Stomach (tissue), 8 donors: ENCODE measurements at regions not wholly inside any gene's neighbourhood (a gene's known extent, or its start where the extent isn't known, plus 50 kb on each side); places are given as distances from the start of the nearest gene placed in this dataset.
"Not testable (repeated sequence)": the region's sequence is repeated elsewhere in the genome, so short reads cannot be mapped to it uniquely, and the experiment has no call there.

ENCODE experiments used
- DNase-seq, 2 donors: peaks; one replicate each; pipeline versions ENCODE4 v3.0.0 to v3.0.0-alpha.2; 2013 to 2019
- H3K27ac ChIP-seq, 5 donors: fragments of 200-600 bp in 4 of 5; sonication (generic) in 4 of 5; one replicate each; pipeline ENCODE4 v1.5.1; 2013 to 2019; ENCODE audit warnings: mild to moderate bottlenecking in 1 of 5, moderate library complexity in 1 of 5
- H3K27me3 ChIP-seq, 3 donors: fragments of 200-600 bp; sonication (generic); one replicate each; pipeline ENCODE4 v1.5.1; 2017 to 2019; ENCODE audit warnings: mixed run types in 1 of 3
- H3K36me3 ChIP-seq, 4 donors: fragments of 200-600 bp; sonication (generic); 1 replicate in 3 of 4; 2 replicates in 1 of 4; pipeline ENCODE4 v1.5.1; 2016 to 2019
- H3K4me1 ChIP-seq, 4 donors: fragments of 200-600 bp; sonication (generic); one replicate each; pipeline ENCODE4 v1.5.1; 2016 to 2019
- H3K4me3 ChIP-seq, 4 donors: fragments of 200-600 bp; sonication (generic) in 3 of 4; one replicate each; pipeline ENCODE4 v1.5.1; 2016 to 2019; ENCODE audit warnings: mild to moderate bottlenecking in 1 of 4
- H3K9me3 ChIP-seq, 4 donors: fragments of 200-600 bp; sonication (generic); one replicate each; pipeline ENCODE4 v1.5.1; 2016 to 2019
- EP300 ChIP-seq: sonication (generic); formaldehyde crosslinking; IDR thresholded peaks from one replicate; pipeline ENCODE4 v1.6.1; 2017; ENCODE audit warnings: antibody characterized with exemption
- POLR2A ChIP-seq, 4 donors: fragments of 450-650 bp; IDR thresholded peaks; one replicate each; pipeline ENCODE4 v1.6.1; 2016; ENCODE audit warnings: antibody characterized with exemption in 4 of 4, control low read depth in 2 of 4, mild to moderate bottlenecking in 1 of 4, moderate library complexity in 1 of 4
- POLR2AphosphoS5 ChIP-seq, 3 donors: sonication (generic); formaldehyde crosslinking; IDR thresholded peaks; one replicate each; pipeline ENCODE4 v1.6.1; 2016; ENCODE audit warnings: antibody characterized with exemption in 3 of 3
- WGBS, 5 donors: extraction: QIAGEN DNeasy Blood & Tissue Kit in 3 of 5; methylation state at CpG; one replicate each; pipeline versions ENCODE4 v1.1.5 to v1.1.7; 2013 to 2018; 5-methylcytosine and 5-hydroxymethylcytosine counted together
- intact Hi-C: fragments of 100-400 bp; cut with DNase I; formaldehyde crosslinking; loops from one replicate; pipeline ENCODE4 v1.15.1; 2023; ENCODE audit warnings: low total_unique reads
- TF ChIP-seq, protein P1 (sequence below), 7 experiments: fragments of 450-650 bp in 4 of 7; fragments of 200-600 bp in 3 of 7; sonication (generic) in 3 of 7; IDR thresholded peaks; one replicate each; pipeline ENCODE4 v1.5.1; 2016 to 2019; ENCODE audit warnings: antibody characterized with exemption in 7 of 7, control low read depth in 2 of 7, mild to moderate bottlenecking in 1 of 7
- donor health status: healthy with polysubstance abuse.
- donor health status: Bipolar disorder and iron deficiency.
- donor health status: healthy.

DNA sequence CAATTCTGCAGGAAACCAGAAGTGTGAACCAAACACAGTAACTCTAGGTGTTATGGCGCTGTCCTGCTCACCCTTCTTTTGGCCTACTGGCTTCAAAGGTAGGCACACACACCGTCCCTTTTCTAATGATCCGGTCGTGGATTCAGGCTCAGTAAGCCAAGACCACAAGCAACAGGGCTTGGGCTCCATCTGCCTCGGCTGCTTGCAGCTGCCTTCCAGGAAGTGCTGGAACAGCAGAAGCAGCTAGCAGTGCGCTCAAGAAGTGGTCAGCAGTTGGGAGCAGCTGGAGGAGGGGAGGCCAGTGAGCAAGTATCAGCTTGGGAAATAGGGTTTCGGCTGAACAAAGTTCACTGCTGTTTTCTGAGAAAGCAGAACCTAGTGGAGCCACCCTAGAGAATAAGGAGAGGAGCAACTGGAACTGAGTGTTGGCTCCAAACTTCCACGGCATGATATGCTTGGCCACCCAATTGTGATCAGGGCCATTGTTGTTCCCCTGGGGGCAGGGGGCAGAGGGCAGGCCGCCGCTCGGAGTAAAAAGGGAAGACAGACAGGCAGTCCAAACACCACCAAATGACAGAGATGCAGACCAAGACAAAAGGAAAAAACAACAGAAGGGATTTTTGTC, 173.4 kb downstream of the TOMM20 start:
- H3K36me3 ChIP-seq = no peaks in the 10 kb centered on the region
- TF ChIP-seq EP300 (no peak), POLR2AphosphoS5 (IDR thresholded peaks at IDR 0.05) (peak in 2 of 3 donors; percentile 55 to 80)
- DNase-seq = peak; percentile 60 to 86
- no peak overlapping the region for H3K4me3 ChIP-seq
- no peaks in the 10 kb centered on the region for H3K9me3 ChIP-seq
- no peaks in the 10 kb centered on the region for H3K27me3 ChIP-seq
- H3K4me1 ChIP-seq = peaks cover 55 to 63% (median 57%) of the 10 kb centered on the region in 4 donors
- intact Hi-C loops = no loop called here
- 31 to 47% (median 40%) methylated on average over 11 of the region's 11 CpGs for WGBS, 5 donors
- peak overlapping the region; percentile 81 to 93 (median 93) for H3K27ac ChIP-seq

DNA sequence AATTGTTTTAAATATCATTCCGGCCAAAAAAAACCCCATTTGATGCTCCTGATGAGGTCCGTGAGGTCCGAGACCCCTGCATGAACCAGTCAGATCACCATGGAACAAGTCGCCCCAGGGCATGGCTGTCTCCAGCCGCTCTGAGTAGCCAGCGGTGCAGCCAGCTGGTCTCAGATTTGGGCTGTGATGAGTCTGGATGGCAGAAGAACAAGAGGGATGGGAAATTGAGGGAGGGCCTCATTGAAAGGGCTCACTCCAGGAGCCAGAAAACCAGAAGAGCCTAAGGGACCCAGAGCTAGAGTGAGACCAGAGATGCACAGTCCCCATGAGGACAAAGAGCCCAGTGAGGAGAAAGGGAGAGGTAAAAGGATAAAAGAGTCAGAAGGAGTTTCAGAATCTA, 174.0 kb downstream of the TOMM20 start:
- H3K27ac ChIP-seq = peak overlapping the region in 4 of 5 donors; percentile 91 to 93 (median 93)
- intact Hi-C loops = no loop called here
- H3K36me3 ChIP-seq = no peaks in the 10 kb centered on the region
- H3K4me1 ChIP-seq = peaks cover 50 to 57% (median 51%) of the 10 kb centered on the region in 4 donors
- WGBS, 5 donors = 95 to 97% (median 96%) methylated on average over 6 of the region's 6 CpGs
- DNase-seq = no peak
- peaks cover 0 to 3% (median under 1%) of the 10 kb centered on the region in 4 donors for H3K9me3 ChIP-seq
- TF ChIP-seq POLR2A (IDR thresholded peaks at IDR 0.05) = no peak
- TF ChIP-seq POLR2AphosphoS5 (IDR thresholded peaks at IDR 0.05) = no peak
- TF ChIP-seq EP300 = no peak
- TF ChIP-seq, protein P1, sequence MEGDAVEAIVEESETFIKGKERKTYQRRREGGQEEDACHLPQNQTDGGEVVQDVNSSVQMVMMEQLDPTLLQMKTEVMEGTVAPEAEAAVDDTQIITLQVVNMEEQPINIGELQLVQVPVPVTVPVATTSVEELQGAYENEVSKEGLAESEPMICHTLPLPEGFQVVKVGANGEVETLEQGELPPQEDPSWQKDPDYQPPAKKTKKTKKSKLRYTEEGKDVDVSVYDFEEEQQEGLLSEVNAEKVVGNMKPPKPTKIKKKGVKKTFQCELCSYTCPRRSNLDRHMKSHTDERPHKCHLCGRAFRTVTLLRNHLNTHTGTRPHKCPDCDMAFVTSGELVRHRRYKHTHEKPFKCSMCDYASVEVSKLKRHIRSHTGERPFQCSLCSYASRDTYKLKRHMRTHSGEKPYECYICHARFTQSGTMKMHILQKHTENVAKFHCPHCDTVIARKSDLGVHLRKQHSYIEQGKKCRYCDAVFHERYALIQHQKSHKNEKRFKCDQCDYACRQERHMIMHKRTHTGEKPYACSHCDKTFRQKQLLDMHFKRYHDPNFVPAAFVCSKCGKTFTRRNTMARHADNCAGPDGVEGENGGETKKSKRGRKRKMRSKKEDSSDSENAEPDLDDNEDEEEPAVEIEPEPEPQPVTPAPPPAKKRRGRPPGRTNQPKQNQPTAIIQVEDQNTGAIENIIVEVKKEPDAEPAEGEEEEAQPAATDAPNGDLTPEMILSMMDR (IDR thresholded peaks at IDR 0.05) = no peak
- no peaks in the 10 kb centered on the region for H3K27me3 ChIP-seq
- no peak overlapping the region for H3K4me3 ChIP-seq

DNA sequence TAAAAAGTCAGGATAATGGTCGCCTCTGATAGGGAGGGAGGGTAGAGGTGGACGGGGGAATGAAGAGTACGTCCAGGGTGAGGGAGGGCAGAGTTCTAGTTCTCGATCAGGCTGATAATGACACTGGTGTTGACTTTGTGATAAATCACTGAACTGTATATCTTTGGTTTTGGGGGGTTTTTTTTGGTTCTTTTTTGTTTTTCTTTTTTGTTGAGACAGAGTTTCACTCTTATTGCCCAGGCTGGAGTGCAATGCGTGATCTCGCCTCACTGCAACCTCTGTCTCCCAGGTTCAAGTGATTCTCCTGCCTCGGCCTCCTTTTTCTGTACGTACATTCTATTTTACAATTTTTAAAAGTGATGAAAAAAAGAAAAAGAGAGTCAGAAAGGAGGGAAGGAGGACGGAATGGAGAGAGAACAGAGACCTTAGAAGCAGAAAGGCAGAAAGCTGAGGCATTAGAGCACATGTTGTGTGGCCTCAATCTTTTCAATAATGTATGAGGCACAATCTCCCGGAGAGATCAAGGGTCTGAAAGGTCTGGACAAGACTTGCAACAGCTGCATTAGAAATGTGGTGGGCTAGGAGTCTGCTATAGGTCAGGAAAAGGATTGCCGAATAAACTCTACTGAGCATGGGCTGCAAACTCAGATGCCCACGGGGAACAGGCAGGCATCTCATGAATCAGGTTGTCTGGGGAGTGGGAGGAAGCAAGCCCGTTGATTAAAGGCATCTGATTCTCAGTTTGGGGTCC, 174.8 kb downstream of the TOMM20 start:
- 77 to 86% (median 82%) methylated on average over 13 of the region's 13 CpGs for WGBS, 5 donors
- Histone ChIP-seq H3K4me1 (peaks cover 42 to 49% (median 44%) of the 10 kb centered on the region in 4 donors), H3K9me3 (peaks cover 0 to 7% (median 3%) of the 10 kb centered on the region in 4 donors), H3K4me3 (no peak overlapping the region), H3K27me3 (no peaks in the 10 kb centered on the region), H3K27ac (peak overlapping the region in 2 of 5 donors; percentile 91 to 93), H3K36me3 (no peaks in the 10 kb centered on the region)
- no peak for DNase-seq
- TF ChIP-seq, protein P1 (IDR thresholded peaks at IDR 0.05) = no peak
- TF ChIP-seq POLR2AphosphoS5 (IDR thresholded peaks at IDR 0.05) (no peak), EP300 (no peak), POLR2A (IDR thresholded peaks at IDR 0.05) (no peak)
- intact Hi-C loops = no loop called here

DNA sequence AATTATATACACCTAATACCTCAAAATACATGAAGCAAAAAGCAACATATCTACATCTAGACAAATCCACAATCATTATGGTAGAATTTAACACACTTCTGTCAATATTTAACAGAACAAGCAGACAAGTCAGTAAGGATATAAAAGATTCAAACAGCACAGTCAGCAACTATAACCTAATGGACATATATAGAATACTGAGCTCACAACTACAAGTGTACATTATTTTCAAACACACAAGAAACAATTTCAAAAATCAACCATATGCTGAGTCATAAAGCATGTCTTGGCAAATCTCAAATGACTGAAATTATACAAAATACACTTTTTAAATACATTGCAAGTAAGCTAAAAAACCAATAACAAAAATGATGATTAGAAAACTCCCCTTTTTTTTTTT, 178.0 kb downstream of the TOMM20 start:
- Histone ChIP-seq H3K27me3 (no peaks in the 10 kb centered on the region), H3K4me3 (no peak overlapping the region), H3K4me1 (peaks cover 12 to 17% (median 12%) of the 10 kb centered on the region in 4 donors), H3K27ac (no peak overlapping the region), H3K36me3 (no peaks in the 10 kb centered on the region), H3K9me3 (peaks cover 0 to 7% (median 3%) of the 10 kb centered on the region in 4 donors)
- intact Hi-C loops = no loop called here
- DNase-seq = no peak
- TF ChIP-seq POLR2A (IDR thresholded peaks at IDR 0.05) (no peak), POLR2AphosphoS5 (IDR thresholded peaks at IDR 0.05) (no peak), EP300 (no peak)
- TF ChIP-seq, protein P1 (IDR thresholded peaks at IDR 0.05) = no peak

DNA sequence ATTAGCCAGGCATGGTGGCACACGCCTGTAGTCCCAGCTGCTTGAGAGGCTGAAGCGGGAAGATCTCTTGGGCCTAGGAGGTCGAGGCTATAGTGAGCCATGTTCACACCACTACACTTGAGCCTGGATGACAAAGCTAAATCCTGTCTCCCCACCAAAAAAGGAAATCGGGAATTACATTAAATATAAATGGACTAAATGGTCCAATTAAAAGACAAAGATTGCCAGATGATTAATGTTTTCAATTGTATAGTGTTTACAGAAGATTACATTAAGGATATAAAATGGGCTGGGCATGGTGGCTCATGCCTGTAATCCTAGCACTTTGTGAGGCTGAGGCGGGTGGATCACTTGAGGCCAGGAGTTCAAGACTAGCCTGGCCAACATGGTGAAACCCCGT, 179.1 kb downstream of the TOMM20 start:
- H3K36me3 ChIP-seq, intact Hi-C loops, DNase-seq, H3K4me1 ChIP-seq, H3K27ac ChIP-seq, H3K4me3 ChIP-seq, H3K27me3 ChIP-seq, H3K9me3 ChIP-seq: not testable (repeated sequence)
- WGBS, 5 donors = 97 to 99% (median 97%) methylated on average over 6 of the region's 6 CpGs
